WERI-Rb-1 (cell line): ENCODE measurements at regions not wholly inside any gene's neighbourhood (a gene's known extent, or its start where the extent isn't known, plus 50 kb on each side); places are given as distances from the start of the nearest gene placed in this dataset.

Experiments used
- DNase-seq: peaks from one replicate; pipeline ENCODE4 v3.0.0-alpha.2; 2020
- H3K27ac ChIP-seq: fragments of 250-450 bp; sonication (Bioruptor Pico); 2 replicates; pipeline ENCODE4 v1.5.1; 2020; ENCODE audit warnings: mild to moderate bottlenecking, moderate library complexity
- H3K27me3 ChIP-seq: fragments of 250-450 bp; sonication (Bioruptor Pico); 2 replicates; pipeline ENCODE4 v1.5.1; 2021; ENCODE audit warnings: mild to moderate bottlenecking, low read depth, moderate library complexity; ENCODE audit not compliant: insufficient read depth, severe bottlenecking
- H3K36me3 ChIP-seq: fragments of 250-450 bp; sonication (Bioruptor Pico); 2 replicates; pipeline ENCODE4 v1.5.1; 2020; ENCODE audit warnings: mild to moderate bottlenecking, moderate library complexity
- H3K4me3 ChIP-seq: 2 replicates; pipeline ENCODE4 v1.5.1; 2011; ENCODE audit warnings: low read depth, mild to moderate bottlenecking, control low read depth, low read length
- H3K9me3 ChIP-seq: fragments of 250-450 bp; sonication (Bioruptor Pico); 2 replicates; pipeline ENCODE4 v1.5.1; 2021; ENCODE audit warnings: mild to moderate bottlenecking, moderate library complexity; ENCODE audit not compliant: severe bottlenecking
- CTCF ChIP-seq: IDR thresholded peaks from 2 replicates; pipeline ENCODE4 v1.5.1; 2011; ENCODE audit warnings: low read depth, mild to moderate bottlenecking, control low read depth, inconsistent platforms, low read length

GRCh38 chr12:108419949-108420348 lies 80.8 kb upstream of the CMKLR1 start:
- Histone ChIP-seq H3K4me3 (no peak overlapping the region), H3K27me3 (peaks cover 13% of the 10 kb centered on the region), H3K36me3 (no peaks in the 10 kb centered on the region), H3K27ac (no peak overlapping the region), H3K9me3 (peaks cover 3% of the 10 kb centered on the region)
- no peak for DNase-seq
- TF ChIP-seq CTCF, result no peak

GRCh38 chr12:108418164-108418890 lies 79.2 kb upstream of the CMKLR1 start:
- Histone ChIP-seq H3K27me3 (peaks cover 14% of the 10 kb centered on the region), H3K27ac (no peak overlapping the region), H3K9me3 (peaks cover 3% of the 10 kb centered on the region), H3K36me3 (no peaks in the 10 kb centered on the region), H3K4me3 (no peak overlapping the region)
- no peak for DNase-seq
- no peak for TF ChIP-seq CTCF

GRCh38 chr12:108414021-108414420 lies 74.9 kb upstream of the CMKLR1 start:
- Histone ChIP-seq H3K36me3 (no peaks in the 10 kb centered on the region), H3K4me3 (no peak overlapping the region), H3K27me3 (peaks cover 35% of the 10 kb centered on the region), H3K9me3 (no peaks in the 10 kb centered on the region), H3K27ac (no peak overlapping the region)
- DNase-seq, result no peak
- no peak for TF ChIP-seq CTCF

GRCh38 chr12:108410689-108411088 lies 71.6 kb upstream of the CMKLR1 start:
- H3K4me3 ChIP-seq, result no peak overlapping the region
- no peaks in the 10 kb centered on the region for H3K36me3 ChIP-seq
- no peak for DNase-seq
- peaks cover 3% of the 10 kb centered on the region for H3K9me3 ChIP-seq
- H3K27ac ChIP-seq, result no peak overlapping the region
- no peak for TF ChIP-seq CTCF
- peaks cover 40% of the 10 kb centered on the region for H3K27me3 ChIP-seq

GRCh38 chr12:108409481-108409880 lies 70.4 kb upstream of the CMKLR1 start:
- H3K36me3 ChIP-seq, result no peaks in the 10 kb centered on the region
- no peak overlapping the region for H3K4me3 ChIP-seq
- TF ChIP-seq CTCF, result no peak
- H3K27me3 ChIP-seq, result peaks cover 46% of the 10 kb centered on the region
- peaks cover 3% of the 10 kb centered on the region for H3K9me3 ChIP-seq
- no peak overlapping the region for H3K27ac ChIP-seq
- DNase-seq, result no peak

- H3K4me3 ChIP-seq, result no peak overlapping the region
- H3K27ac ChIP-seq, result no peak overlapping the region
- H3K9me3 ChIP-seq, result peaks cover 3% of the 10 kb centered on the region
- H3K27me3 ChIP-seq, result peaks cover 31% of the 10 kb centered on the region
- DNase-seq, result no peak
- no peak for TF ChIP-seq CTCF
- H3K36me3 ChIP-seq, result no peaks in the 10 kb centered on the region
These were observed 64.8 kb upstream of the CMKLR1 start for GRCh38 chr12:108403952-108404351.
